Choroid plexus epithelial cell (primary cell): ENCODE measurements at regions not wholly inside any gene's neighbourhood (a gene's known extent, or its start where the extent isn't known, plus 50 kb on each side); places are given as distances from the start of the nearest gene placed in this dataset.
A peak's percentile ranks its signal among the peaks of the same experiment; 100 is the strongest.

Experiments
- DNase-seq: peaks from one replicate; pipeline ENCODE4 v3.0.0-alpha.2; 2010; ENCODE audit warnings: low read depth
- H3K4me3 ChIP-seq: 2 replicates; pipeline ENCODE4 v1.5.1; 2011; ENCODE audit warnings: low read depth, mild to moderate bottlenecking, control low read depth, low read length, moderate library complexity
- TF ChIP-seq, protein P1 (sequence below): conservative IDR thresholded peaks from 2 replicates; pipeline ENCODE4 v1.5.1; 2011; ENCODE audit warnings: low read depth, mild to moderate bottlenecking, control low read depth, inconsistent platforms, low read length, moderate library complexity

DNA sequence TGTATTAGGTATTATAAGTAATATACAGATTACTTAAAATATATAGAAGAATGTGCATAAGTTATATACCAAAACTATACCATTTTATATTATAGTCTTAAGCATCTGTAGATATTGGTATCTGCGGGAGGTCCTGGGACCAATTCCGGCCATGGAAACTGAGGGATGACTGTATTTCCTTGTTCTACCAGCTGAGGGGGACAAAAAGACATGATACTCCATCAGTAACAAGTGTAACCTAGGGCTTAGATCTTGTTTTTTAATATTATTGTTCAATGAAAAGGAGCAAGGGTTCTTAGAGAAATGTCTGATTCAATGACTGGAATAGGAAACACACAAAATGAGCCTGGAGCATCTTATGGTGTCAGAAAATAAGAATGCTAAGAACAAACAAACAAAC is 752.5 kb downstream of the CCSER2 start:
- H3K4me3 ChIP-seq, result no peak overlapping the region
- no peak for DNase-seq
- TF ChIP-seq, protein P1, sequence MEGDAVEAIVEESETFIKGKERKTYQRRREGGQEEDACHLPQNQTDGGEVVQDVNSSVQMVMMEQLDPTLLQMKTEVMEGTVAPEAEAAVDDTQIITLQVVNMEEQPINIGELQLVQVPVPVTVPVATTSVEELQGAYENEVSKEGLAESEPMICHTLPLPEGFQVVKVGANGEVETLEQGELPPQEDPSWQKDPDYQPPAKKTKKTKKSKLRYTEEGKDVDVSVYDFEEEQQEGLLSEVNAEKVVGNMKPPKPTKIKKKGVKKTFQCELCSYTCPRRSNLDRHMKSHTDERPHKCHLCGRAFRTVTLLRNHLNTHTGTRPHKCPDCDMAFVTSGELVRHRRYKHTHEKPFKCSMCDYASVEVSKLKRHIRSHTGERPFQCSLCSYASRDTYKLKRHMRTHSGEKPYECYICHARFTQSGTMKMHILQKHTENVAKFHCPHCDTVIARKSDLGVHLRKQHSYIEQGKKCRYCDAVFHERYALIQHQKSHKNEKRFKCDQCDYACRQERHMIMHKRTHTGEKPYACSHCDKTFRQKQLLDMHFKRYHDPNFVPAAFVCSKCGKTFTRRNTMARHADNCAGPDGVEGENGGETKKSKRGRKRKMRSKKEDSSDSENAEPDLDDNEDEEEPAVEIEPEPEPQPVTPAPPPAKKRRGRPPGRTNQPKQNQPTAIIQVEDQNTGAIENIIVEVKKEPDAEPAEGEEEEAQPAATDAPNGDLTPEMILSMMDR, result no peak

DNA sequence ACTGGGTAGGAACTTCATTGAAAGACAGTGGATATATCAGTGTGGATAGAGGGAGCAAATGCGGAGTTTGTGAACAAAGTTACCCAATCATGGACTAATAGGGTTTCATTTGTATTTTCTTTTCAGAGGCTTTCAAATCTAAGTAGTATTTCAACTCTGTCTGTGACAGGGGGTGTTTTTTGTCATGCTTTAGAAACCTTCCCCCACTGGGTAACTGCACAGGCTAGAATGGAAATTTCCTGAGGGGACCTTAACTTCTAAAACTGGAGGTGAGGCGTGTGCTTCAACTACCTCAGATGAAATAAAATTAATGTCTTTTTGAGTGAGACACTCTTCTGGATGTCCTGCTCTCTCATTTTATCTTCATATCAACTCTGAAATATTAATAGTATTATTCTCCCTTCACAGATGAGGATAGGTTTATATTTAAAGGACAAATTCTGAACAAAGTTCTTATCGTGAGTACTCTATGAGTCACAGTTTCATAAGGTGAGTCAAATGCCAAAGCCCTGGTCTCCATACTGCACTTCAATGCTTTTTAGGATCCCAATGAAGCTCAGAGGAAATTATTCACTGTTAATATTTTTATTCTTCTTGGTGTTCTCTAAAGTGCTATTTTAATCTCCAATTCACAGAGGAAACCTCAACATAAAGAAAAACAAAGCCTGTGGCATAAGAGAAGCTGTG is 770.6 kb downstream of the CCSER2 start:
- TF ChIP-seq, protein P1, result no peak
- no peak for DNase-seq
- H3K4me3 ChIP-seq, result no peak overlapping the region

- H3K4me3 ChIP-seq, result no peak overlapping the region
- TF ChIP-seq, protein P1, result no peak
- peak; percentile 1 for DNase-seq
These were observed 772.1 kb downstream of the CCSER2 start for GRCh38 chr10:85100495-85100894.

- TF ChIP-seq, protein P1, result no peak
- H3K4me3 ChIP-seq, result no peak overlapping the region
- no peak for DNase-seq
These were observed 777.3 kb downstream of the CCSER2 start for GRCh38 chr10:85105614-85106255.

- DNase-seq, result no peak
- H3K4me3 ChIP-seq, result no peak overlapping the region
- TF ChIP-seq, protein P1, result no peak
These were observed 782.9 kb downstream of the CCSER2 start for GRCh38 chr10:85111271-85111670.

DNA sequence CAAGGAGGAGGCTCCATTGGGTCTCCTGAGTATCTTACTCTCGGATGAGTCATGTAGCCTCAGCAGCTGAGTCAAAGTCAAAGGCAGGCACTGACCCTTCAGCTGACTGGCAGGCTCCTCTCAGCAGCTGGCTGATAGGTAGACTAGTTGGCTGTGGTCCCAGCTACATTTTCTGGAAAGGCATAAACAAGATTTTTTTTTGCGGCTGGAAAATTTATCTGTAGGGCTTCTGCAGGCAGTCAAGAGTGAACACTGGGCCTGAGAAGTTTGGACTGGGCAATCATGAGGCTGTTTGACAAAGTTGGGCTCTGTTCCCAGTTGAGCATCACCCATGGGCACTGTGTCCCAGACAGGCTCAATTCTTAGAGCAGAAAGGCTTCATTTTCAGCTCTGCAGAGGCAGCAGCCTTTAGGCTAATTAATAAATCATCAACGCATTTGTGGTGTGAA is 796.2 kb downstream of the CCSER2 start:
- DNase-seq, result no peak
- TF ChIP-seq, protein P1, result no peak
- no peak overlapping the region for H3K4me3 ChIP-seq

DNA sequence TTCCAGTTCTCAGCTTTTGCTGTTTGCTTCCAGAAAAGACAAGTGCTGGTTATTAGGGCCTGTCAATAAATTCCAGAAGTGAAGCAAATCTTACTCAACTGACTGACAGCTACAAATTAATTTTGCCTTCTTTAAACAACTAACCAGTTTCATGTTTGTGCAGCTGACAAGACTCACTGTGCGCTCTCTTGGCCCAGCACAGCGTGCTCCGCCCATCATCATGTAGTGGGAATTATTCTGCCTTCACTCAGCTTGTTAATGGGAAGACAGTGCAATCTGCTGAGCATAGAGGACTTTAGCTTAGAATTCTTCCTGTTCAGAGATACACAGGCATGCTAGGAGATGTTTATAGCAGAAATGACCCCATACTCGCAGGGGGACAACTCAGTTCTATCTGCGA is 808.9 kb downstream of the CCSER2 start:
- TF ChIP-seq, protein P1, result no peak
- no peak for DNase-seq
- no peak overlapping the region for H3K4me3 ChIP-seq
